Fibroblast of the conjunctiva (primary cell): ENCODE measurements at regions not wholly inside any gene's neighbourhood (a gene's known extent, or its start where the extent isn't known, plus 50 kb on each side); places are given as distances from the start of the nearest gene placed in this dataset.

Experiments
- DNase-seq: peaks from one replicate; pipeline ENCODE4 v3.0.0-alpha.2; 2010; ENCODE audit warnings: low read depth

- DNase-seq: no peak
These were observed 324.1 kb downstream of the RBM26 start for GRCh38 chr13:79081942-79082341.

GRCh38 chr13:79079351-79079839 is 326.7 kb downstream of the RBM26 start:
- DNase-seq: no peak

- DNase-seq: no peak
These were observed 330.4 kb downstream of the RBM26 start for GRCh38 chr13:79075703-79076102.

GRCh38 chr13:79070343-79070974 is 335.6 kb downstream of the RBM26 start:
- DNase-seq: no peak

- no peak for DNase-seq
These were observed 343.8 kb downstream of the RBM26 start for GRCh38 chr13:79062291-79062690.

GRCh38 chr13:79060216-79060615 is 345.8 kb downstream of the RBM26 start:
- no peak for DNase-seq

- DNase-seq: no peak
These were observed 349.3 kb downstream of the RBM26 start for GRCh38 chr13:79056706-79057105.

- DNase-seq: no peak
These were observed 354.6 kb downstream of the RBM26 start for GRCh38 chr13:79051472-79051871.

GRCh38 chr13:79044415-79044814 is 361.6 kb downstream of the RBM26 start:
- no peak for DNase-seq

- no peak for DNase-seq
These were observed 362.8 kb downstream of the RBM26 start for GRCh38 chr13:79043208-79043607.

- DNase-seq: no peak
These were observed 368.9 kb downstream of the RBM26 start for GRCh38 chr13:79037197-79037596.

GRCh38 chr13:79034341-79034740 is 371.7 kb downstream of the RBM26 start:
- no peak for DNase-seq

GRCh38 chr13:79030513-79030912 is 371.6 kb upstream of the OBI1 start:
- no peak for DNase-seq

- no peak for DNase-seq
These were observed 359.2 kb upstream of the OBI1 start for GRCh38 chr13:79018166-79018565.

GRCh38 chr13:79011179-79011578 is 352.2 kb upstream of the OBI1 start:
- no peak for DNase-seq

GRCh38 chr13:79003989-79004898 is 345.3 kb upstream of the OBI1 start:
- DNase-seq: no peak

- no peak for DNase-seq
These were observed 340.5 kb upstream of the OBI1 start for GRCh38 chr13:78999494-78999893.

- DNase-seq: no peak
These were observed 339.8 kb upstream of the OBI1 start for GRCh38 chr13:78998630-78999315.

GRCh38 chr13:78997902-78998629 is 339.1 kb upstream of the OBI1 start:
- no peak for DNase-seq

GRCh38 chr13:78993792-78994191 is 334.8 kb upstream of the OBI1 start:
- no peak for DNase-seq

- no peak for DNase-seq
These were observed 323.0 kb upstream of the OBI1 start for GRCh38 chr13:78981913-78982312.

GRCh38 chr13:78979349-78979748 is 320.4 kb upstream of the OBI1 start:
- DNase-seq: no peak
